GM21786 (cell line): ENCODE measurements at regions not wholly inside any gene's neighbourhood (a gene's known extent, or its start where the extent isn't known, plus 50 kb on each side); places are given as distances from the start of the nearest gene placed in this dataset.

Experiments
- ATAC-seq: cut with Tn5 transposase; IDR thresholded peaks from one replicate; pipeline ENCODE4 v1.9.1; 2021; ENCODE audit not compliant: unreplicated experiment

GRCh38 chr2:136582628-136583205, 182.6 kb upstream of the THSD7B start:
- no peak for ATAC-seq

GRCh38 chr2:136572335-136572734, 193.0 kb upstream of the THSD7B start:
- no peak for ATAC-seq

- no peak for ATAC-seq
Measured at GRCh38 chr2:136557203-136557602, 208.1 kb upstream of the THSD7B start.

GRCh38 chr2:136550181-136550580, 215.2 kb upstream of the THSD7B start:
- no peak for ATAC-seq

- no peak for ATAC-seq
Measured at GRCh38 chr2:136539355-136539754, 226.0 kb upstream of the THSD7B start.

- no peak for ATAC-seq
Measured at GRCh38 chr2:136538489-136538888, 226.9 kb upstream of the THSD7B start.

GRCh38 chr2:136534811-136535210, 230.5 kb upstream of the THSD7B start:
- ATAC-seq: no peak

GRCh38 chr2:136532171-136532570, 233.2 kb upstream of the THSD7B start:
- ATAC-seq: no peak

- no peak for ATAC-seq
Measured at GRCh38 chr2:136531731-136532130, 233.6 kb upstream of the THSD7B start.

GRCh38 chr2:136530146-136530545, 235.2 kb upstream of the THSD7B start:
- ATAC-seq: no peak

- no peak for ATAC-seq
Measured at GRCh38 chr2:136527560-136527959, 237.8 kb upstream of the THSD7B start.

GRCh38 chr2:136522724-136523123, 242.6 kb upstream of the THSD7B start:
- ATAC-seq: no peak

GRCh38 chr2:136517716-136518115, 247.6 kb upstream of the THSD7B start:
- ATAC-seq: no peak

GRCh38 chr2:136510244-136510643, 255.1 kb upstream of the THSD7B start:
- no peak for ATAC-seq

GRCh38 chr2:136505462-136505861, 259.9 kb upstream of the THSD7B start:
- no peak for ATAC-seq

GRCh38 chr2:136502660-136503059, 262.7 kb upstream of the THSD7B start:
- no peak for ATAC-seq

GRCh38 chr2:136497709-136498108, 267.6 kb upstream of the THSD7B start:
- no peak for ATAC-seq

GRCh38 chr2:136496966-136497365, 268.4 kb upstream of the THSD7B start:
- ATAC-seq: no peak

- peak; percentile 65 for ATAC-seq
Measured at GRCh38 chr2:136495636-136496035, 269.7 kb upstream of the THSD7B start.

- ATAC-seq: no peak
Measured at GRCh38 chr2:136492901-136493300, 272.4 kb upstream of the THSD7B start.

GRCh38 chr2:136490100-136490499, 275.2 kb upstream of the THSD7B start:
- no peak for ATAC-seq

- ATAC-seq: no peak
Measured at GRCh38 chr2:136487421-136487820, 277.9 kb upstream of the THSD7B start.

GRCh38 chr2:136486115-136486514, 279.2 kb upstream of the THSD7B start:
- ATAC-seq: peak; percentile 61
